HL-60/S4 treated with retinoic acid at 250 ng/mL for 4 days and 3 days (cell line): ENCODE measurements at regions not wholly inside any gene's neighbourhood (a gene's known extent, or its start where the extent isn't known, plus 50 kb on each side); places are given as distances from the start of the nearest gene placed in this dataset.

ENCODE experiments used
- in situ Hi-C: fragments of 300-500 bp; cut with MboI; formaldehyde crosslinking; loops from 2 replicates; pipeline ENCODE4 v1.7.0; 2022; ENCODE audit warnings: low sequenced_read_pairs

- in situ Hi-C loops = no loop called here
These were observed 246.7 kb downstream of the GAS1 start for GRCh38 chr9:86700629-86701028.

DNA sequence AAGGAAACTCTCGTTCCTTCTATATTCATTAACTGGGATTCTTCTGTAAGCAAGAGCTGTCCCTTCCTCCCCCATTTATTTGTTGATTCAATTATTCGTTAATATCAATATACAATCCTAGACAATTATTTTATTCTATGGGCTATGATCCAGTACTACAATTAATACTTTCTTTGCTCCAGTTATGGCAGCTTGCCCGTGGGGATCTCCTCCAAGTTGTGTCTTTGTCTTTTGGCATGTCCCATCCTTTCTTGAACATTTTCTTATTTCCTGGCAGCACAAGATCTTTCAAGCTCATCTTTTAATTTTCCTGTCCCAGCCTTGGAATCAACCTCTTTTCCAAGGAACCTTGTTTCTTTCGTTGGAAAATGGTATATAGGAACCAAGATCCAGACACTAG is 249.3 kb downstream of the GAS1 start:
- in situ Hi-C loops = no loop called here

- in situ Hi-C loops = no loop called here
These were observed 250.1 kb downstream of the GAS1 start for GRCh38 chr9:86697213-86697612.

- in situ Hi-C loops = no loop called here
These were observed 251.3 kb downstream of the GAS1 start for GRCh38 chr9:86695910-86696424.

DNA sequence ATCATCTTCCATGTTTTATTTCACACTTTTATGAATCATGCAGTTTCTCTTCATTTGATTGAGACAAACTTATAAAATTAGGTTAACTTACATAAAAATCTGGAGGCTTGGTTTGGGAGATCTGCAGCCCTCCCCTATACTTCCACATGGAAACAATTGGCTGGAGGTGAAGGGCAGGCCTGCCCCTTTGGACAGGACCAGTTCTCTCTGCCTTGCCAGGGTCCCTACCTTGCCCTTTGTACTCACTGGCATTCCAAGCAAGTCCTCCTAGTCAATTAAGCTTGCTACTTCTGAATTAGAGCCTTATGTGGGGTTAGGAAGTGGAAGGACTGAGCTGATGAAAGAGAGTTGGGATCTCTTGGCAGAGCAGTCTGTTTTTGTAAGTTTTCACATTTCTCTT is 257.3 kb downstream of the GAS1 start:
- in situ Hi-C loops = no loop called here

- in situ Hi-C loops = no loop called here
These were observed 259.5 kb downstream of the GAS1 start for GRCh38 chr9:86687788-86688187.

GRCh38 chr9:86685556-86685955 is 261.8 kb downstream of the GAS1 start:
- in situ Hi-C loops = no loop called here

GRCh38 chr9:86684148-86684547 is 263.2 kb downstream of the GAS1 start:
- in situ Hi-C loops = no loop called here

GRCh38 chr9:86682240-86682639 is 265.1 kb downstream of the GAS1 start:
- in situ Hi-C loops = no loop called here

- in situ Hi-C loops = no loop called here
These were observed 267.4 kb downstream of the GAS1 start for GRCh38 chr9:86679909-86680308.

DNA sequence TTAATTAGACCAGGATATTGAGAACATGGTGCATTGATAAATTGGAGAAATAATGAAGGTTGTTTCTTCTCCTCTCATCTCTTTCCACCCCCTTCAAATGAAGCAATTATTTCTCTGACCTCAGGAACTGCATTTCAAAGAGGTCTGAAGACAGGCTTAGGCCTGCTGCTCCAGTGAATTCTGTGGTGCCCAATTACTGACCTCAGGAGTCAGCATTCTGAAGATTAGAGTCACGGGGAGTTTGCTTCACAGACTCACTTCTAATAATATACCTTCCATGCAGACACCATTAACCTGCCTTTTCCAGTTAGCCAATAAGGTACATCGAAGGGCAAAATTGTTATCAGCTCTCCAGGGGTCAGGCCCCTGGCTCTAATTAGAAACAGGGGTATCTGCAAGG is 270.9 kb downstream of the GAS1 start:
- in situ Hi-C loops = no loop called here

GRCh38 chr9:86675805-86676204 is 271.5 kb downstream of the GAS1 start:
- in situ Hi-C loops = no loop called here

- in situ Hi-C loops = no loop called here
These were observed 272.8 kb downstream of the GAS1 start for GRCh38 chr9:86674487-86674886.

- in situ Hi-C loops = no loop called here
These were observed 274.3 kb downstream of the GAS1 start for GRCh38 chr9:86672966-86673365.

DNA sequence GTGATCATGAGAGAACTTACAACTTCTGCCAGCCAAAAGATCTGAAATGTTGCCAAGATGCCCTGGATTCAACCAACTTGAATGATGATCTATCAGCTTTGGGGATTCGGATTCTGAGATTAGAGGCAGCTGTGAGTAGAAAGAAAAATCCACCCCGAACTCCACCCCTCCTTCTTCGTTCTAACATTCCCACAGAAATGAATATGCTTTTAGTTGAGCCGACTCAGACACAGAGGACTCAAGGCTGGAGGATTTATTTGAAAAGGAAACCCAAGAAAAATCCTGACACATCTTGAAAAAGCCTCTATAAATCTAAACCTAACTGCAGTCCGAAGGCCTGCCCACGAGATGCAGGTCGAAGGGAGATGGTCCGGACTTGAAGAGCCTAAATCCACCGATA is 275.0 kb downstream of the GAS1 start:
- in situ Hi-C loops = no loop called here

DNA sequence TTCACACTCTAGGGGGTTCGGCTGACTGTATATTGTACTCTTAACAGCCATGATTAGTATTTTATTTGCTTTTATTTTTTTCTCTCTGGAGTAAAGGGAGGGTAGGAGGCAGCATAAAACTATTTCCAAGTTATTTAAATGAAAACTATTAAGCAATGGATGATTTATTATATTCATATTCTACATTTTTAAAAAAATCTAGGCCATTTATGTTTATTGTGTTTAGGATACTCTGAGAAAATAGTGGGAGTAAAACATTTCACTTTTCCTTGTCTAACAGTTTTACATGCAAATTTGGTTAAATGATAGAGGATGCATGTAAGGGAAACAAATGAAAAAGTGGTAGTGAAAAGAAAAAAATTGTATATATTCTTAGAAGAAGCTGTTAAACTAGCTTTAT is 276.3 kb downstream of the GAS1 start:
- in situ Hi-C loops = no loop called here

DNA sequence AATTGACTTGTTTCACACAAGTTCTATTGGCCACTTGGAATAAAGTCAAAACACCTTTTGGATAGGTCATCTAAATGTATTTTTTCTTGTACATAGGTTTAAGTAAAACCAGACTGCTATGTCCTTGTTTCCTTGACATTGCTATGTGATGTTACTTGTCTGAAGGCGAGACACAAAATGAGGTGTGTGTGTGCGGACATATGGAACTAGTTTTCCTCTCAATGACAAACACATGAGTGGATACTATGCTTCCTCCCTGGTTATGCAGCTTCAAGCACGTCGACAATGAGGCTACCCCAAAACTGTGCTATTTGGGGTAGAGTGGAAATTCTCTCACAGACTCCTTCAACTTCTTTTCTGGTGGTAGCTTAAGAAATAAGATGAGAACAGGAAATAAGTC is 276.8 kb downstream of the GAS1 start:
- in situ Hi-C loops = no loop called here

GRCh38 chr9:86670076-86670475 is 277.2 kb downstream of the GAS1 start:
- in situ Hi-C loops = no loop called here

DNA sequence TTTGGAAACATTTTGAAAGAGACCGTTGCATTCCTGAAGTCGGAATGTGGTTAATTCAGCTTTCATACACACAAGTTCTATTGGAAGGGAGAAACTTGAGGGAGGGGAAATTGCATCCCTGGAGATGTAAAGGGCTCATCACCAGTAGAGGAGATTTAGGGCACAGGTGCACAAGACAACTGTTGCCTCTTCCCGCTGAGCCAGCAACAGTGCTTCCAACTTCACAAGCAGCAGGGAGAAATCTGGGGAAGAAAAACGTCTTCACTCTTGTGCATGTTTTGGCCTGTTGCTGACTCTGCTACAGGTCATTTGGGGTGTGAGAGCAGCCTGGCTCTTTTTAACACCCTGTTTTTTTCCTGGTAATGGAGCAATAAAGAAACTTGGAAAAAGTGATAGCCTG is 277.9 kb downstream of the GAS1 start:
- in situ Hi-C loops = no loop called here

DNA sequence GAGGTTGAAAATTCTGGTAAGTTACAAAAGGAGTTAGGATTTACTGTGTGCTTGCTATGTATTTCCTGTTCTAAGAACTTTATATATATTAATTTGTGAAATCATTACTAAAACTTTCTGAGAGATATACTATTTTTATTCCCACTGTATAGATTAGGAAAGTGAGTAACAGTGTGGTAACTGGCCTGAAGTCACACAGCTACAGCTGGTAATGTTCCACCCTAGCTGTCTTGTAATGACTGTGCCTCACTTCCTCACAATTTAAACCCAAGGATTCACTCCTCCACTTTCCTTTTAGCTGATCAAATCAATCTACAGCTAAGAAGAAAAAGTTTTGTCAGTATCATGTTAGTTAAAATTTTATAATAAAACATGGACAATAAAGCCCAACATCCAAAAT is 278.8 kb downstream of the GAS1 start:
- in situ Hi-C loops = no loop called here

DNA sequence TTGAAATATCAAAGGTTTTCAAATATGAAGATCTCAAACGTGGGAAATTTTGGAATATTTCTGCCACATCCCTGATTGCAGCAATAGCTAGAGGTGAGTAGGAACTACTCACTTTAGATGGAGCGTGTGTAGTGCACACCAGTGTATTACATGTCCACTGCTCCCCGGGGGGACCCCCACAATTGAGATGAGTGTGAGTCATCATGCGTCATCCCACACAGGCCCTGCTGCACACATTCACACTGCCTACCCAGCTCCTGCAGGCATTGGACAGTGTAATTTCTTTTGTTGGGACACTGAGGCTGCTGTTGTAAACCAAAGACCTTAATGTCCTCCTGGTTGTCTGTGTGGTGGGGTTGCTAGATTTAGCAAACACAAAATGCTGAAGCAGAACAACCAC is 280.0 kb downstream of the GAS1 start:
- in situ Hi-C loops = no loop called here

DNA sequence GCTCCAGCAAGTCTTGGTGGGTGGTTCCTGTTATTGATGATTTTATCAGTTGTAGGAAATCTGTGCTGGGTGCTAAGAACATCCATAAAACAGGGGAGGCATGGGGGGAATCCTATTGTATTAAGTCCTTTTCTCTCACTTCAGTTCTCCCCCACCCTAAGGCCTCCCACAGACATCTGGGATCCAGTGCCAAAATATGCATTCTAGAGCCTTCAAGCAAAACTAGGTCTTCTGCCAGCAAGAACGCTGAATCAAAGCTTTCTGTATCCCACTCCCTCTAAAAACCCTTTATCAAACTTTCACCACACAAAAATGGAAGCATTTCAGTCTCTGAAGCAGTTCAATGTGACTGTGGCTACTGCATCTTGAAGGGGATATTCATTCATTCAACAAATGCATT is 281.9 kb downstream of the GAS1 start:
- in situ Hi-C loops = no loop called here

GRCh38 chr9:86664603-86665002 is 282.7 kb downstream of the GAS1 start:
- in situ Hi-C loops = no loop called here

- in situ Hi-C loops = no loop called here
These were observed 283.4 kb downstream of the GAS1 start for GRCh38 chr9:86663905-86664304.
